Stimulated activated CD4-positive, alpha-beta T cell treated with anti-CD3 and anti-CD28 coated beads, TNF-alpha, amount 100 ng/mL, for 24 hours (primary cell): ENCODE measurements at regions not wholly inside any gene's neighbourhood (a gene's known extent, or its start where the extent isn't known, plus 50 kb on each side); places are given as distances from the start of the nearest gene placed in this dataset.
"Not testable (repeated sequence)": the region's sequence is repeated elsewhere in the genome, so short reads cannot be mapped to it uniquely, and the experiment has no call there.

Experiments used
- DNase-seq, 3 experiments: peaks; one replicate each; pipeline ENCODE4 v3.0.0-alpha.2; 2020; ENCODE audit warnings: low read depth in 3 of 3

DNA sequence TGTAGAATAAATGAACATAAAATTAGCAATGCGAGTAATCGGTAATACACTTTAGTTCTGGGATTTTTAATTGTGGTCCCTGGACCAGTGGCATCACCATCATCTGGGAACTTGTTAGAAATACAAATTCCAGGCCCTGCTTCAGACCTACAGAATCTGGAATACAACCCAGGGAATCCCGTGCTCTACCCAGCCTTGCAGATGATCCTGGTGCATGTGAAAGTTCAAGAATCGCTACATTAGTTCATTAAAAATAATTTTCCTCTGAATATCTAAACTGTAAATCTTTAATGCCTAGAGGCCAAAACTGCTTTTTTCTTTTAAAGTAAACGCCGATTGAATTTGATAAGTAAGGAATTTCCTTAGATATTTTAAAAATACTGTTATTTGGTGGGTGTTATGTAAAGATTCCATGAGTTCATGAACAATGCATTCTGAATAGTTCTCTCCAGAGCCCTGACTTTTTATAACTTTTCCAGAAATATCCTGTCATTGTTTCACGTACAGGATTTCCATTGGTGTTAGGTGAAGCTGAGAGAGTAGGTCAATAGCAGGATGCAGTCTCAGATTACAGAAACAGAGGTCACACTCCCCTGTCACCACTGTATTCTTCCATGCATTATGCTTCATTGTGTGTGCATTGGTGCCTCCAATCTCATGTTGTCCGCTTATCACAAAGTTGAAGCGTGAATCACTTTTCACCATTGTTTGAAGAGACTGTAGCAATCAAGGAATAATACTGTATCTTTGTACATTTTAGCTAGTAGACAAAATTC, 596.5 kb upstream of the KLF12 start:
- no peak for DNase-seq

DNA sequence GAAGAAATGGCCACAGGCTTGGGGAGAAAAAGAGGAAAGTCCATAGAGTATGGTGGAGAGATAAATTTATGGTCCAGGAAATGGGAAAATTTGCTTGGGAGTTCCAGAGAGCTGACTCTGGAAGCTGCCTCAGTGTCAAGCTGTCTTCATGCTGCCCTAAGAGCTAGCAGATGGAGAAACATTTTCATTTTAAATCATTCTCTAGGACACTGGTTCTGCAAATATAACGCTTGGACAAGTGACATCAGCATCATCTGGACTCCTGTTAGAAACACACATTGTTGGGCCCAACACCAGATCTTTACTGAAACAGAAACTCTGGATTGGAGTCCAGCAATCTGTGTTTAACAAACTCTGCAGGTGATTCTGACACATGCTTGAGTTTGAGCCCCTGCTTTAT, 592.0 kb upstream of the KLF12 start:
- DNase-seq: no peak

DNA sequence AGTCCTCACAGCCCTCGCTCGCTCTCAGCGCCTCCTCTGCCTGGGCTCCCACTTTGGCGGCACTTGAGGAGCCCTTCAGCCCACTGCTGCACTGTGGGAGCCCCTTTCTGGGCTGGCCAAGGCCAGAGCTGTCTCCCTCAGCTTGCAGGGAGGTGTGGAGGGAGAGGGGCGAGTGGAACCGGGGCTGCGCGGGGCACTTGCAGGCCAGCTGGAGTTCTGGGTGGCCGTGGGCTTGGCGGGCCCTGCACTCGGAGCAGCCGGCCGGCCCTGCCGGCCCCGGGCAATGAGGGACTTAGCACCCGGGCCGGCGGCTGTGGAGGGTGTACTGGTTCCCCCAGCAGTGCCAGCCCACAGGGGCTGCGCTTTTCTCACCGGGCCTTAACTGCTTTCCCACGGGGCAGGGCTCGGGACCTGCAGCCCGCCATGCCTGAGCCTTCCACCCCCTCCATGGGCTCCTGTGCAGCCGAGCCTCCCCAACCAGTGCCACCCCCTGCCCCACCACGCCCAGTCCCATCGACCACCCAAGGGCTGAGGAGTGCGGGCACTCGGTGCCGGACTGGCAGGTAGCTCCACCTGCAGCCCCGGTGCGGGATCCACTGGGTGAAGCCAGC, 584.1 kb upstream of the KLF12 start:
- not testable (repeated sequence) for DNase-seq

- DNase-seq: no peak
These were observed 581.5 kb upstream of the KLF12 start for GRCh38 chr13:74715718-74716117.

DNA sequence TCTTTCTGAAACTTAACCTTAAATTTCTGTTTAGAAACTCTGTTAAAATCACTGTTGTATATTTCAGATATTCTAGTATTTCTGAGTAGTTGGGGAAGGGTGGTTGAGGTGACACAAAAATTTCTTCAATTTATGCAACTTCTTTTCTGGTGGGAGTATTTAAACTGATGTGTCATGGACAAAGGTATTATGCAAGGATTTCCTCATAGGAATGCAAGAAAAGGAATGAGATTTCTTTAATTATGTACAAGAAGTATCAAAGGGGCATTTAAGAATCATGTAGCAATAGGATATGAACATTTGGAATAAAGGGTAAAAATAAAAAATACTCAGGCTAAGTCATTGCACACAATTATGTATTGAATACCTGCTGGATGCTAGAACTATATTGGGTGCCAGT, 575.8 kb upstream of the KLF12 start:
- no peak for DNase-seq

DNA sequence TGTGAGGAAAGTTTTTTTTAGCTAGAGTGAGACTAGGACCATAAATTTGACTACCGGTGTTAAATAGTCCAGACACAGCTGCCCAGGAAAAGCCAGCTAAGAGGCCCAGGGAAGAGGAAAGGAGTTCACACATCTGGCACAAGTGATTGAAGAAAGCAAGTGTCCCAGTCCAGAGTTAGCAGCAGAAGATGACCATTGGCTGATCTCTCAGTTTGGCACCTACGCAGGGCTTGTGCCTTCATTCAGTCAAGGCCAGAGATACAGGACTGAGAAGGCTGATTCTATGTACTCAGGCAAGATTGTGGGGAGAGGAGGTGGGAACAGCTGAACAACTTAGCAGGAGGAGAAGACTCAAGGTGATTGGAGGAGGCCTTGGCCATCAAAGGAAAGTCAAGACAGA, 575.0 kb upstream of the KLF12 start:
- no peak for DNase-seq

- no peak for DNase-seq
These were observed 574.4 kb upstream of the KLF12 start for GRCh38 chr13:74708629-74709028.

GRCh38 chr13:74707291-74707690, 573.1 kb upstream of the KLF12 start:
- DNase-seq: no peak

DNA sequence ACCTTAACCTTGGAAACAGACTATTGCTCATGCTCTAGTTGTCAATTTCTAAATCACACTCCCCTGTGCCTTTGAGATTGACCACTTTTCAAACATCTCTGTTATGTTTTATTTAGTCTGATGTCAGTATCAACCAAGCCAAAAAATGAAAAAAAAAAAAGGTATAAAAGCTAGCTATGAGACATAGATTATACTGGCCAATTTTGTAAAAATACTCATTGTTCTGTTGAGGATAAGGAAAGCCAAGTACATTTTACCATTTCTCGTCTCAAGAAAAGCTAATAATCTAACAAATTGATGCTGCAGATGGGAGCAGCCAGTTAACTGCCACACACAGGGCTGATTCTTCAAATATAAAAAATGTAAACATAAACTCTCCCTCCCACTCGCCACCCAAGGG, 572.6 kb upstream of the KLF12 start:
- no peak for DNase-seq

- DNase-seq: no peak
These were observed 571.2 kb upstream of the KLF12 start for GRCh38 chr13:74705438-74705837.

DNA sequence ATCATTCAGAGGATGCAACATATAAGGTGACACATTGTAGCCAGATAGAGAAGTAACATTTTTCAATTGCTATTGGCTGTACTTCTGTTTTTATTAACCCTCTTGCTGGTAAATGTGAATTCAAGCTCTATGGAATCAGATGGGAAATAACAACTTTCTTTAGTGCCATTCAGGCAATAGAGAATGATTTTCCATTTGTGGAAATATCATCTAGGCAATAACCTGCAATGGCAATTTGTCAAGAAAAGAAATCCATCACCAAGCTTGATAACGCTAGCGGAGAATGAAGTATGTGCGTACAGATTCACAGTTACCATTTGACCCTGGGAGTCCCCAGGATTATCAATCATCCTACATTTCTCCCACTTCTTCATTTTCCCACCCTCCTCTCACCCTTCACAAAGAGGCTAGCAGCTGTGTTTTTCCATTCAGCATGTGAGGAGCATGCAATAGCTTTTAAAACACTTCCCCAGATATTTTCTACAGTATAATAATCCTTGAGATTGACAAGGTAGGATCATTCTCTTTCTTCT, 569.7 kb upstream of the KLF12 start:
- no peak for DNase-seq

GRCh38 chr13:74696148-74696922, 562.1 kb upstream of the KLF12 start:
- DNase-seq: no peak

DNA sequence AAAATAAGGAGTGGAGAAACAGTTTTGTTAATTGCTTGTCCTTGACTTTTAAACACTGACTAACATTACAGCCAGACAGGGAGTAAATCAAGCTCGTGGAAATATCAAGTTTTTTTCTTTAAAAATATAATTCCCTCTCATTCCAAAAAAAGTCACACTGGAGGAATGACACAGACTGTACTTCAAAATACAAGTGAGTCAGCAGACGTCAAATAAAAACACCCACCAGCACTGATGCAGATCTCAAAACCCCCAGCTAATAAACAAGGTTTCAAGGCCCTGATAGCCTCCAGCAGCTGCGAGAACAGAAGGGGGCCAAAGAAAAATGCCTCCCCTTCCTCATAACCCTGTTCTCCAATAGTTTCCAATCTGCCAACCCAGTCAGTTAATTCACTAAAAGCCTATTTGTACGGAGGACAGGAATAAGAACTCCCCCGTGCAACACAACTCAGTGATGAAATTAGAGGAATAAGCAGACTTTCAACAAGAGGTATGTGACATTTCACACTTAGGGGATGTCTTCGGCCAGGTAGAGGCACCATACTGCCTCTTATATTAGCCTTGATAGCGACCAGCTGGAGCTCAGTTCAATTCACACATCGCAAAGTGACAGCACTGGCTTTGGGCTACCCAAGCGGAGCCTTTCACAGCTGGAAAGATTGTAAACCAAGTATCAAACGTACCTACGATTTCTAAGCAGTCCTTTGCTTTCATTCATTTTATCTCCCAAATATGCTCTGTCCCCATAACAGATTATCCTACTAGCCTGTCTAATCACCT, 561.0 kb upstream of the KLF12 start:
- DNase-seq: no peak

DNA sequence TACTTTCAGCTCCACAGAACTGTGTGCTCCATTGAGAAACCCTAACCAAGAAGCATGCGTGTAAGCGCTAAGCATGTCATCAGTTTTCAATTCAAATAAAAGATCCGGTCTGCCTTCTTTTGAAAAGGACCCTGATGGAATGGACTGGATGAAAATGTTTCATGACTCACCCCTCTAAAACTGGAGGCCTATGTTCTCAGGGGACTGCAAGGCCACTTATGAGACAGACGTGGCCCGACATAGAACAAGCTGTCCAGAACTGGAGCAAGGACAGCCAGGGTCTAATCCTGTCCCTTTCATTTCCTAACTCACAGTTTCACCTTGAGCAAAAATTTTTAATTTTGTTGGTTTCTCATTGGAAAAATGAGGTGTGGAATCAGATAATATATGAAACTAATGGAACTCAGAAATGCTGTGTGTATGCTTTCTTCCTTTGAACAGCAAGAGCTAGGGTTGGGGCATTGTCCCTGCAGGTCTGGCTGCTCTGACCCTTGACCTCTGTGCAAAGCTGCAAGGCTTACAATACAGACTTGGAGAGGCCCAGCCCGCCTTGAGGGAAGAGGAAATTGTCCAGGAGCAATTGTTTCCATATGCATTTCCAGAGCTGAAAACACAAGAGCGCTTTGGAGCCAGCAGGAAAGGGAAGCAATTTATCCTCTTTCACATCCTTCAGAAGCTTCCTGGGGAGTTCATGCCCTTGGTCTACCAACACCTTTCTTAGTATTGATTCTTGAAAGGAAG, 553.4 kb upstream of the KLF12 start:
- DNase-seq: no peak

- DNase-seq: no peak
These were observed 549.2 kb upstream of the KLF12 start for GRCh38 chr13:74683411-74683810.

DNA sequence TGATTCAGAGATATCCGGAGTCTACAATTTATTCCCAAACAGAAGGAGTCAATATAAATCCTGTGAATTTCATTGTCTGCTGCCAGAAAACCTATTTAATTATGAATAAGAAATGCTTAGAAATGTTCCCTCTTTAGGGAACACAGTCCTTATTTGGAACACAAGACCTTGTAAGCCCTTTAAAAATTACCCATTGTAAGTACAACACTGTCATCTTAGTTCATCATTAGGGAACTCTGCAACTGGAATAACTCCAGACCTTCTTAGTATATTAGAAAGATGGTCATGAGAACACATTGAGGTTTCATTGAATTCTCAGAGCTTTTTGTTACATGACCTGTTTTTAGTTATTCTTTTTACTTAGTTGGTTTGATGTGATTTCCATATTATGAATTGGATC, 548.5 kb upstream of the KLF12 start:
- DNase-seq: no peak

GRCh38 chr13:74681891-74682290, 547.7 kb upstream of the KLF12 start:
- no peak for DNase-seq

GRCh38 chr13:74678308-74678965, 544.2 kb upstream of the KLF12 start:
- no peak for DNase-seq

DNA sequence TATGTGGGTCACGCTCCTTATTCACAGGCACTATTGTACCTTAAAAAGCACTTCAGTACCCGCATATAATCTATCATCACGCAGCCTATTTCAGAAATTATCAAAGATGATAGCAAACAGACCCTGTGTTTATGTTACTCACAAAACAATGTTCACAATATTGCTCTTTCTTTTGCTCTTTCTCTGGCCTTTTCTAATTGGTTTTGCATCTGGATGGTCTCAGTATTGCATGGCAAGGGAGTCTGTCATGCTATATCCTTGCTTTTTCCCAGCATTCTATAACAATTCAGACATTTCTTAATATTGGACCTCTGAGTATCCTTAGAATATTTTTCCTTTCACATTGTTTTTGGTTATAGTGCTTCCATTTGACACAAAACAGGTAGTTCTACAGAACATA, 541.8 kb upstream of the KLF12 start:
- DNase-seq: no peak

GRCh38 chr13:74675182-74675581, 541.0 kb upstream of the KLF12 start:
- DNase-seq: no peak

DNA sequence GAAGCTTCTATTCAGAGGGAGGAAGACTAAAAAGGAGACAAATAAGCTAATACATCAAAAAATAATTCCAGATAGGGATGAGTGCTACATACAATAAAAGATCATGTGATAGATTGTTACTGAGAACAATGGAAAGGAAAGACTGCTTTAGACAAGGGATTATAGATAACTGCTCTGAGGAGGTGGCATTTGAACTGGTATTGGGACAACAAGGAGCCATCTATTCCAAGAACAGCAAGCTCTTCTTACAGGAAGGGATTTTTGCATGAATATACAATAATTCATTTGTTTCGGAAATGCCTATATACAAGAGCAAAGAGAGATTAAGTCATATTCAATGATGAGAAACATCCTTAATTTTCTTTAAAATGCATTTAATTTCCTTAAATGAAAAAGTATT, 540.5 kb upstream of the KLF12 start:
- DNase-seq: no peak
